ENCODE measurements at regions not wholly inside any gene's neighbourhood (a gene's known extent, or its start where the extent isn't known, plus 50 kb on each side); places are given as distances from the start of the nearest gene placed in this dataset.
"Not testable (repeated sequence)": the region's sequence is repeated elsewhere in the genome, so short reads cannot be mapped to it uniquely, and the experiment has no call there.

DNA sequence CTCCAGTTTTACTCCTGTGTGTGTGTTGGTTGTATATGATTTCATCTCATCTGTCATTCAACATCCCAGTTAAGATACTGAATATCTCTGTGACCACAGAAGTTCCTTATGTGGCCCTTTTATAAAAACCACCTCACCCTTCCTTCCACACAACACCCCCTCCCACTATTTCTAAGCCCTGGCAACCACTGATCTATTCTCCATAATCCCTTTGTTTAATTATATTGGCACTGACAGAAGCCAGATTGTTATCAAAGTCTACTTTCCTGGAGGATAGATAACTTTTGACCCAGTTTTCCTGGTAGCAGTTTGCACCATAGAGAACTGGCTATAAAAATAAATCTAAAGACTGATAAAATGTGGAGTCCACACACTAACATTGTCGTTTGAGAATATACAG lies 902.8 kb downstream of the SLC16A7 start:
- DNase-seq (no peak), ATAC-seq (no peak)
- intact Hi-C loops (cut with micrococcal nuclease), result no loop called here

DNA sequence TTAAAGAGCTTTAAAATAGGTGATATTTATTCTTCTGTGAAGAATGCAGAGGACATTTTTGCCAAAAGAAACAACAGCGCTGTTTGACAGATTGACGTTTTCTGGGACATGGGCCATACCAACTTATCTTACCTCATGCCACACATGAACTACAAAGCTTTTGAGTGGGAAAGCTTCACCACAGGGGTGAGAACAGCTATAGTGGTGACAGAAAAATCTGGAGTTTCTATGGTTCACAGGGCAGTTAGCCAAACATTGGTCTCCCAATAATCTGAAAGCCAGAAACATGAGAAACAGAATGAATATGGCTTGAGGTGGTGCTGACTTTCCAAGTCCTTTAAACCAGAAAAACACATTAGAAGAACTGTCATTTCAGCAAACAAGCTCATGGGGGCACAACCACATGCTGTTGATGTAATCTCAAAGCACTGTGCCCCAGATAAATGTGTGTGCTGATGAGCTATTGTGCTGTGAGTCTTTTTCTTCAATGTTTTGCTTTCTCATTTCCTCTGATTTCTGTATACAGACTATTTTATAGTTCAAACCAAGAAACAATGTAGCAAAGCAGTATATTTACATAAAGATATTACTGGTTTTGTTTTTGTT lies 905.4 kb downstream of the SLC16A7 start:
- peak; percentile 97 for ATAC-seq
- no peak for DNase-seq
- intact Hi-C loops (cut with micrococcal nuclease), result no loop called here

DNA sequence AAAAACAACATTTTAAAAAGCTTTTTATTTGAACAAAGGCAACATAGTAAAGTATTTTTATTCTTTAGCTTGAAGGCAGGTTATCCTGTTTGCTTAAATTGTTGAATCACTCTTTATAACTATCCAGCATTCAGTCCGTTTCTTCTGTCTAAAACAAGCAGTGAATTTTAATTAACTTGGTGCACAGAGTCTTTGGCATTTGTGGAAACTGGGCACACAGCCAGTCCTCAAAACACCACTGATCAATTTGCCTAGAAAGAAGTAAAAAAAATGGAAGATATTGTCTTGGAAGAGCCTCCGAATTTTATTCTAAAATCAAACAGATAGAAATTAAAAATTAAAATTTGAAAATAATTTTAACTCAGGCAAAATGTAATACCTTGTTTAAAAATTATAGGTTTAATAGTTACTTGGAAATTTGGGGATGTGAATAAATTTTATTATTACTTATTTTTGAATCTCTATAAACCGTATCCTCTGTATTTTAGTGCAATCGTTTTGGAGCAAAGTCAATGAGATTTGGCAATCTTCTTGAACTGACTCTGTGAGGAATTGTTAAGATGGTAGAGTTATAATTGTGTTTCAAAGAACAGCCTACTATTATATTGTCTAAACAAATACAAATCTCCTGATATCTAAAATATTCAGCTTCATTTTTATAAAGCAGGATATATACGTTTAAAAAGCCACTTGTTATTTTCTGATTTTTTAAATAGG lies 927.0 kb downstream of the SLC16A7 start:
- intact Hi-C loops (cut with micrococcal nuclease), result no loop called here
- no peak for DNase-seq
- no peak for ATAC-seq

DNA sequence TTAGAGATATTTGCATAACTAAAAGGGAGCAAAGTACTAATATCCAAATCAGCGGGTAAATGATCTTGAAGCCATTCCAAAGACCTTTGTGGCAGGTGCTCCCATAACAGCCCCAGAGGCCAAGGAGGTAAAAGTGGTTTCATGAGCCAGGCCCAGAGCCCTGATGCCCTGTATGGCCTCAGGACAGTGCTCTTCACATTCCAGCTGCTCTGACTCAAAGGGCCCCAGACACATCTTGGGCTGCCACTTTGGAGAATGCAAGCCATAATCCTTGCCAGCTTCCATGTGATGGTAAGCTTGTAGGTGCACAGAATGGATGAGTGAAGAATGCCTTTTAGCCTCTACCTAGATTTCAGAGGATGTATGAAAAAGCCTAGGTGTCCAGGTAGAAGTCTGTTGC lies 933.4 kb downstream of the SLC16A7 start:
- no peak for DNase-seq
- ATAC-seq, result no peak
- intact Hi-C loops (cut with micrococcal nuclease), result no loop called here

DNA sequence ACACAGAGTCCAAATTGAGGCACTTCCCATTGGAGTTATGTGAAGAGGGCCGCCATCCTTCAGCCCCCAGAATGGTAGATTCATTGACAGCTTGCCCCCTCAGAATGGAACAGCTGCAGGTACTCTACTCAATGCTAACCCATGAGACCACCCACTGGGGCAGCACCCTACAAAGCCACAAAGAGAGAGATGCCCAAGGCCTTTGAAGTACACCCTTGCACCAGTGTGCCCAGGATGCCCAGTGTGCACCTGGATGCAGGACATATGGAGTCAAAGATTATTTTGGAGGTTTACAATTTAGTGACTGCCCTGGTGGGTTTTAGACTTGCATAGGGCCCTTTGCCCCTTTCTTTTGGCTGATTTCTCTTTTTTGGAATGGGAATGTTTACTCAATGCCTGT lies 933.9 kb downstream of the SLC16A7 start:
- intact Hi-C loops (cut with micrococcal nuclease), result no loop called here
- DNase-seq (no peak), ATAC-seq (no peak)

DNA sequence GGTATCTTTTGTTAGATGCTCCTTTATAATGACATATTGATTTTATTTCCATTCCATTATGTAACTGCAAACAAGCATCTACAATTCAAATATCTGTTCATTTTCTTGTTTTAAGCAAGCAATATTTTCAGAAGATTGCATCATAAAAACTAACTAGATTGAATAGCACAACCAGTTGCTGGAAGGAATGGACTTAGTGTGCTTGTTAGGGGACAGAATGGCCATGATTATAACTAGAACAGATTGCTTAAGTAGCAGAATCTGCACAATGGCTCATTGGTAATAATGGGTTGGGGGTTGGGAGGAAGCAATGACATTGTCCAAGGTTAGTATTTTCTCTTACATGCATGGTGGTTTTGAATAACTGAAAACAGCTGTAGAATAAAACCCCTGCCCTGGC lies 939.5 kb downstream of the SLC16A7 start:
- intact Hi-C loops (cut with micrococcal nuclease), result no loop called here
- DNase-seq (no peak), ATAC-seq (no peak)

DNA sequence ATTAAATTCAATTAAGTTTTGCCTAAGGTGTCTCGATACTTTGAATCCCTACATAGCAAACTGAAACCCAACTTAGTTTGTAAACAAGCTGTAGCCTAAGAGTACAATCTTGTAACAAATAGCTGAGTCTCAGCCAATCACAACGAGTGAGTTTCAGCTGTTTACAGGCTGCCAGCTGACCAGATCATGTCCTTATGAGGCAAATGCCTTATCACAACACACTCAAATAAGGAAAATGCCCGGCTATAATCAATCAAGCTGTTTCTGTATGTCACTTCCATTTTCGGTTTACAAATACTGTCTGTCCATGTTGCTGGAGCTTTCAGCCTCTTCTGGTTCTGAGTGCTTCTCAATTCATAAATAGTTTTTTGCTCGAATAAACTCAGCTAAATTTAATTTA lies 943.8 kb downstream of the SLC16A7 start:
- DNase-seq, result no peak
- intact Hi-C loops (cut with micrococcal nuclease), result no loop called here
- no peak for ATAC-seq

DNA sequence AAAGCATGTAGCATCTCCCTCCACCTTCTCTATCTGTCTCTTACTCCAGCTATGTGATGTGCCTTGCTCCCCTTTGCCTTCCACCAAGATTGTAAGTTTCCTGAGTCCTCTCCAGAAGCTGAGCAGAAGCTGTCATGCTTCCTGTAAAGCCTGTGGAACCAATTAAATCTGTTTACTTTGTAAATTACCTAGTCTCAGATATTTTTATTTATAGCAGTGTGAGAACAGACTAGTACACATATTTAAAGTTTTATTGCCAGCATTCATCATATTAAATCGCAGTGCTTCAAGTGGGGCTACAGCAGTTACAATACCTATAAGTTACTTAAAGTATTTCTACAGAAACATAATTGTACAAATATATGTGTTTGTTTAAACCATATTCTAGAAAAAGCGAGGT lies 973.1 kb downstream of the SLC16A7 start:
- DNase-seq (no peak), ATAC-seq (no peak)
- intact Hi-C loops (cut with micrococcal nuclease), result no loop called here

DNA sequence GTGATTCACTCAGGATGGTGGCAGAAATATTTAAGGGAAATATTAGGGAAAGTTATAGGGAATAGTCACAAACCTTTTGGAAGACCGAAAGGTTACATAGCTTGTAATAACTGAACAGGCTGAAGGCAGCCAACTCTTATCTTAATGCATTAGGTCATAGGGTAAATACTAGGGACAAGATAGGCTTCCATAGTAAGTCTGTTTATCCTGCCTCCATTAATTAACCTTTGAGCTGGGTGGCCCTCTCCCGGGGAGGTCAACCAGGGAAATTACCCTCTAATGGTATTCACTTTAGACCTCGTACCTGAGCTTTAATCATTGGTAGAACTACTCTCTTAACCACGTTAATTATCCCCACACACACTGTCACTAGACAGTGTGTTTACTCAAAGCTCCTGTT lies 981.8 kb downstream of the SLC16A7 start:
- intact Hi-C loops (cut with micrococcal nuclease), result no loop called here
- DNase-seq (no peak), ATAC-seq (no peak)

DNA sequence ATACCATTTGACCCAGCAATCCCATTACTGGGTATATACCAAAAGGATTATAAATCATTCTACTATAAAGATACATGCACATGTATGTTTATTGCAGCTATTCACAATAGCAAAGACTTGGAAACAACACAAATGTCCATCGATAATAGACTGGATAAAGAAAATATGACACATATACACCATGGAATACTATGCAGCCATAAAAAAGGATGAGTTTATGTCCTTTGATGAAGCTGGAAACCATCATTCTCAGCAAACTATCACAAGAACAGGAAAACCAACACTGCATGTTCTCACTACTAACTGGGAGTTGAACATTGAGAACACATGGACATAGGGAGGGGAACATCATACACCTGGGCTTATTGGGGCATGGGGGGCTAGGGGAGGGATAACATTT lies 991.8 kb downstream of the SLC16A7 start:
- DNase-seq; intact Hi-C loops (cut with micrococcal nuclease); ATAC-seq: not testable (repeated sequence)

DNA sequence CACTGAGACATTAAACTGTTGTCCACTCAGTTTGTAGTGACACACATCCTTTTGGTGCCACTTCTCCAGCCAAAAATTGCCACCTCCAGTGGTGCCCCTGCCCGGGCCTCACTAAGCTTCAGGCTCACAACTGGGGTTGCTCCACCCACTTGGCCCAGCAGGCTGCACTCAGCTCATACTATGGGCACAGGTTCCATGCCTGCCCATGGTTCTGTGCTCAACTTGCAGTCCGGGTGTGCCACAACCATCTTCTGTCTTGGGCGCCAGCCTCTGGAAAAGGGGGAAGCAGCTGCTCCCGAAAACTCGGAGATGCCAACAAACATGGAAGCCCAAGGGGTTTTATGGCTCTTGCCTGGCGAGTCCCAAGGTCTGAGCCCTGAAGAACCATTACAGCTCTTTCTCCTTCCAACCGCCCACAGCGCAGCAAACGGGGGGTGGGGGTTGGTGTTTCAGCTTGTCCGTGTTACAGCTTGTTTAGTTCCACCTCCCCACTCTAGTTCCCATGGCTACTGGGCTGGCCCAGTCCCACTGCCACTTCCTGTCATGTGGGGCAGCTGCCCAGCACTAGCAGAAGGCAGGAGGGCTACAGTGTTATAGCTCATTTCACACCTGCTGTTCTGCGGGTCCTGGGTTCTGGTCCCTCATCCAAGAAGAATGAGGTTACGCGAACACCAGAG lies 998.3 kb downstream of the SLC16A7 start:
- DNase-seq, result no peak
- intact Hi-C loops (cut with micrococcal nuclease), result no loop called here
- no peak for ATAC-seq

DNA sequence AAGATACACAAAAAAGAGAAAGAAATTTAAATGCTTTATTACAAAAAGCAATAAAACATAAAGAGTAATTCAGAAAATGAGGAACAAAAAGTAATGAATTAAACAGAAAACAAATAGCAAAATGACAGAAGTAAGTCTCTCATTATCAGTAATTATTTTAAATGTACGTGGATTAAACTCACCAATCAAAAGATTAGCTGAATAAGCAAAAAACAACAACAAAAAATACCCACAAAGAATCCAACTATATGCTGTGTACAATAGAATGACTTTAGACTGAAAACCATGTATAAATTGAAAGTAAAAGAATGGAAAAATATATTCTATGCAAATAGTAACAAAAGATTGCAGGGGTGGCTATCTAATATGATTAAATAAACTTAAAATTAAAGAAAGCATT lies 1006.8 kb downstream of the SLC16A7 start:
- ATAC-seq (no peak), DNase-seq (no peak)
- intact Hi-C loops (cut with micrococcal nuclease), result no loop called here

DNA sequence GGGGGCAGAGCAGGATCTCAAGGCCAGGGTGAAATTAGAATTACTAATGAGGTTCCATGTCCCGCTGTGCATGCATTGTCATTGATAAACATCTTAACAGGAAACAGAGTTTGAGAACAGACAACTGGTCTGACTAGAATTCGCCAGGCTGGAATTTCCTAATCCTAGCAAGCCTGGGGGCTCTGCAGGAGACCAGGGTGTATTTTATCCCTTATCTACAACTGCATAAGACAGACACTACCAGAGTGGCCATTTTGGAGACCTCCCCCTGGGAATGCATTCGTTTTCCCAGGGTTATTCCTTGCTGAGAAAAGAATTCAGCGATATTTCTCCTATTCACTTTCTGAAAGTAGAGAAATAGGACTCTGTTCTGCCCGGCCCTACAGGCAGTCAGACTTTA lies 1007.6 kb downstream of the SLC16A7 start:
- ATAC-seq; DNase-seq; intact Hi-C loops (cut with micrococcal nuclease): not testable (repeated sequence)

DNA sequence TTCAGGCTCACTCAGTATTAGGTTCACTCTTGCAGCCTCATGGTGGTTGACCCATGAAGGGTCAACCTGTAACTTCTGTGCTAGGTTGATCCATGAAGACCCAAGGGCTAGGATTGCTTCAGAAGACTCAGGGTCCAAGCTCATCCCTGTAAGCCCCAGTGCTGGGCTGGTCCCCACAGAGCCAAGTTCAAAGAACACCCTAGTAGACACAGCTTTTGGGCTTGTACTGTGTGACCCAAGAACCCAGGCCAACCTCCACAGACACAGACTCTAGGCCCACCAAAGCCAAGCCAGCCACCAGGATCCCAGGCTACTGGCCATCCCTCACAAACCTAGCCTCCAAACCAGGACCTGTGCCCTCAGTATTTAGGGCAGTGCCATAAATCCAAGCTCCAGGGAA lies 1020.6 kb downstream of the SLC16A7 start:
- no peak for DNase-seq
- no peak for ATAC-seq
- intact Hi-C loops (cut with micrococcal nuclease), result no loop called here

DNA sequence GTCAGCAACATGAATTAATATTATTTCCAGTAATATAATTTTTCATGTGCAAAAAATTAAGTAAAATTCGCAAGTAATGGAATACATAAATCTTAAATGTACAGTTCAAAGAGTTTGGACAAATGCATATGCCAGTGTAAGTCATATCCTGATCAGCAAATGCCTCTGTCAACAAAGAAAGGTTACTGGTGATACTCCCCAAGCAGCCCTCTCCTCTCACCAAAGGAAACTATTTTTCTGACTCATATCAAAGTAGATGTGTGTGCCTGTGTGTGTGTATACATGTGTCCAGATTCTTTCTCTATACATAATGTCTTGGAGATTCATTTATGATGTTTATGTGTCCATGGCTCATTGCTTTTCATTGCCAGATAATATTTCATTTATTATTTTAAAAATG lies 1035.0 kb downstream of the SLC16A7 start:
- no peak for DNase-seq
- ATAC-seq, result no peak
- intact Hi-C loops (cut with micrococcal nuclease), result no loop called here

DNA sequence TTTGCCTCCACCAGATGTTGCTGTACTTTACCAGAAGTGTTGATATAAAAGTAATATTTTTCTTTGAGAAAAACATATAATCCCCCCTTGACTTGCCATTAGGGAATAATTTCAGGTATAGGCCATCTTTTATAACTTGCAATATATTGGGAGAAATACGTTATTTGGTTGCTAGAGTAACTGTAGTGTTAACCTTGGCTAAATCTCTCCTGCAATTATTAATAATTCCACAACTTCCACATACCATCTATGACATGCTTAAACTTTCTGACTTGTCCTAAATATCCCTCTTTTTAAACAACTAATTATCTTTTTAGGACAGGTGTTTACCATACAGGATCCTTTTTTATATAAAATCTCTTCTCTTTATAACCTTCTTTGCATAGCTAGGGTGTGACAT lies 1048.2 kb downstream of the SLC16A7 start:
- ATAC-seq (no peak), DNase-seq (no peak)
- intact Hi-C loops (cut with micrococcal nuclease), result no loop called here

DNA sequence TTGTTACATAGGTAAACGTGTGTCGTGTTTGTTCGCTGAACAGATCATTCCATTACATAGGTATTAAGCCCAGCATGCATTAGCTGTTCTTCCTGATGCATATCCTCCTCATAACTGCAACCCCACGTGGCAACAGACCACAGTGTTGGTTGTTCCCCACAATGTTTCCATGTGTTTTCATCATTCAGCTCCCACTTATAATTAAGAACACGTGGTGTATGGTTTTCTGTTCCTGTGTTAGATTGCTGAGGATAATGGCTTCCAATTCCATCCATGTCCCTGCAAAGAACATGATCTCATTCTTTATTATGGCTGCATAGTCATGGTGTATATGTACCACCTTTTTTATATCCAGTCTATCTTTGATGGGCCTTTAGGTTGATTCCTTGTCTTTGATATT lies 1071.1 kb downstream of the SLC16A7 start:
- intact Hi-C loops (cut with micrococcal nuclease), result no loop called here
- no peak for ATAC-seq

DNA sequence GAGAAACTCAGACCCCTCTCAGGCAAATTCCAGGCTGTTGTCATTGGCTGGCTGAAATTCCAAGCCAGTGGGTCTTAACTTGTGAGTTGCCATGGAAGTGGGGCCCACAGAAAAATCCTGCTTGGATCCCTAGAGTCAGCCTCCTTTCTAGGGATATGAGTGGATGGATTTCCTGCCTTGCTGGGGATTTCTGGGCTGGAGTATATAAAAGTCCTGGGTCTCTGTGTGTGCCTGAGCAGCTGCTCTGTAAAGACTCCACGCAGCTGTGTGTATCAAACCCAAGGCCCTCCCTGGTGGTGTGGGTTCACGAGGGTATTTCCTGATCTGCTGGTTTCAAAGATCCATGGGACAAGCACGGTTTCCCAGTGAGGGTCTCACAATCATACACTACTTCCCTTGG lies 1077.1 kb downstream of the SLC16A7 start:
- intact Hi-C loops (cut with micrococcal nuclease), result no loop called here
- ATAC-seq (no peak), DNase-seq (no peak)

More for the DNA sequence above, 1071.1 kb downstream of the SLC16A7 start:
- no peak for DNase-seq

DNA sequence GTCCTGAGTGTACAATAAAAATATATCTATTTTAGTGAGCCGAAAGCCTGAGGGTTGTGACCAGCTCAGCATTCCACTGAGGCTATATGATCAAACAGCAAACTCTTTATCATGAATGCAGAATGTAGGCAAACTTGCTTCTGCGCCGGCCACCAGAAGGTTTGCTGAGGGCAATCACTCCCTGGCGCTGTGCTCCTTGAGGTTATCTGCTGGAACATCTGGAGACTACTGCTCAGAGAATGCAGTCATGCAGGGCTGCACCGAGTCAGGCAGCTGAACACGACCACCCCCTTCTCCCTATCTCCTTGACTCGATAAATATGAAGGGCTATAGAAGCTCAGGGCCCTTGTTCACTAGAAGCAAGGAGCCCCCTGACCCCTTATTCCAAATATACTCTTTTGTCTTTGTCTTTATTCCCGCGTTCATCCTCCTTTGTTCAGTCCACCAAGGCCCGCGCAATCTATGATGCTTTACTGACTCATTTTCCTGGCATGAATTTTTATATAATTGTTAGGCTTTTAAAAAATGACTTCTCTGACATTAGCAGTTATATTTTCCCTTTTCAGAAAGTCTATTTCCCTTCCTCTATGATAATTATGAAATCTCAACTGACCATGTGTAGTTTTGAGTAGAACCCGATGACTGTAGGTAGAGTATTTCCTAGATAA lies 1089.3 kb downstream of the SLC16A7 start:
- DNase-seq (no peak), ATAC-seq (no peak)
- intact Hi-C loops (cut with micrococcal nuclease), result no loop called here

DNA sequence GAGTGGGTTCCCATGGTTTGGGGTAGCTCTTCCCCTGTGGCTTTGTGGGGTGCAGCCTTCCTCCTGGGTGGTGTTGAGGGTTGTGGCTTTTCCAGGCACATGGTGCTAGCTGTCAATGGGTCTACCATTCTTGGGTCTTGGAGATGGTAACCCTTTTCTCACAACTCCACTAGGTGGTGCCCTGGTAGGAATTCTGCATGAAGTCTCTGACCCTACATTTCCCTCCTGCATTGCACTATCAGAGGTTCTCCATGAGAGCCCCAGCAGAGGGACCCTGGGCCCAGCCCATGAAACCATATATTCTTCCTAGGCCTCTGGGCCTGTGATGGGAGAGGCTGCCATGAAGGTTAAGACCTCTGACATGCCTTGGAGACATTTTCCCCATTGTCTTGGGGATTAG lies 1093.3 kb downstream of the SLC16A7 start:
- no peak for DNase-seq
- intact Hi-C loops (cut with micrococcal nuclease), result no loop called here
- no peak for ATAC-seq

Data from left ventricle myocardium superior (tissue), 1 donor.